HG02870 (cell line): ENCODE measurements at regions not wholly inside any gene's neighbourhood (a gene's known extent, or its start where the extent isn't known, plus 50 kb on each side); places are given as distances from the start of the nearest gene placed in this dataset.

ENCODE experiments used
- ATAC-seq: cut with Tn5 transposase; IDR thresholded peaks from one replicate; pipeline ENCODE4 v1.9.1; 2021; ENCODE audit warnings: mild to moderate bottlenecking, moderate library complexity; ENCODE audit not compliant: unreplicated experiment

DNA sequence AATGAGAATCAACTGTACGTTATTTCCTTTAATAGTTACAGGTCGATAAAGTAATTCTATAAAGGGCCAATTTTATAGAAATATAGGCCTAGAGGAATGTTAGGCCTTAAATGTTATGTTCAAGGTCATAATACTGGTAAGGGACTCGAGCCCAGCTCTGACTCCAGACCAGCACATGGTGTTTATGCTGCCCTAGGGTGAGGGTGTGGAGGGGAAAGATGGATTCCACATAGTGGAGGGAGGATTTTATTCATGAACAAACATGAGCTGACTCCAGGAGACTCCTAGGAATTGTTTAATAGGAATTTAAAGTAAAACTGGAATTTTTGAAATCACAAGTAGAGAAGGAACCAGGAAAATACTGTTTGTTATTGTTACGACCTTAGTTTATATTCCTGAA, 139.9 kb downstream of the LACC1 start:
- no peak for ATAC-seq

GRCh38 chr13:44021422-44021821, 141.7 kb downstream of the LACC1 start:
- ATAC-seq = no peak

GRCh38 chr13:44022196-44022595, 142.5 kb downstream of the LACC1 start:
- no peak for ATAC-seq

DNA sequence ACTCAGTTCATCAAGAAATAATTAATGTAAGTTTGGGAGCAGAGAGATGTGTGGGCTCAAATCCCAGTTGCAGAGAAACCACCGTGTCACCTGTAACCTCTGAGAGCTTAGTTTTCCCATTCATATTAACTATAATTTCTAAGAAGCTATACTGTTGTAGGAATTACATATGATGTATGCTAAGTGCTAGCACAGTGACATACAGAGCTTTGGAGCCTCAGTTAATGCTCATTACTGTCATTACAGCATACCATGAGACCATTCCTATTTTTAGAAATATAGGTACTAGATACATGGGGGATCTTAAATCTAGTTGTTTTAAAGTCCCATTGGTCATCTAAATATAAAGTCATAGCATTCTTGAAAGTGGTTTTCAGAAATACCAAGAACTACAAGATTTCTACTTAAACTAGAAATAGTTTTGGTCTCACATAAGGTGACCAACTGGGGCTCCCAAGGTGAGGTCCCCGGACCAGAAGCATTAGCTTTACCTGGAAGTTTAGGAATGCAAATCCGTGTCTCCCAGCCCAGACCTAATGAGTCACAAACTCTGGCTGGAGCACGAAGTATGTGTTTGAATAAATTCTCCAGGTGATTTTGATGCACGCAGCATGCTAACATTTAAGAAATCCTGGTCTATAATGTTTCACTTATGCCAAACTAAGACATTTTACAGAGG, 144.6 kb downstream of the LACC1 start:
- no peak for ATAC-seq

- no peak for ATAC-seq
Measured at GRCh38 chr13:44024846-44025195, 145.1 kb downstream of the LACC1 start.

GRCh38 chr13:44026194-44026593, 146.5 kb downstream of the LACC1 start:
- ATAC-seq = no peak

DNA sequence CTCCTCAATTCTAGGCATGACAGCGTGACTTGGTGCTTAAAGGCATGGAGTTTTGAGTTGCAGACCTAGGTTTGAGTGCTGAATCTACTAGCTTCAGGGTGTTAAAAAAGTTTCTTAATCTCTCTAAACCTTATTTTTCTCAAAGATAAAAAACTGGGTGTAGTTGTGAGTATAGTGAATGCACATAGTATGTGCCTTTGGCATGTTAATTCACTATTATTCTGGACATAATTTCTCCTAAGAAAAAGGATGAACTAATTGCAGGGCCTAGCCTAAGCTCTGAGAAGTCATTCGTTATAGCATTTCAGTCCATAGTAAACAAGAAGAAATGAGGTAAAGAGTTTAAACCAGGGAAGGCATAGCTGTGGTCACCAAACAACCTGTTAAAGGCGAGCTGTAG, 149.0 kb downstream of the LACC1 start:
- no peak for ATAC-seq

- ATAC-seq = no peak
Measured at GRCh38 chr13:44030615-44031014, 150.9 kb downstream of the LACC1 start.

- ATAC-seq = no peak
Measured at GRCh38 chr13:44031555-44031954, 151.9 kb downstream of the LACC1 start.

GRCh38 chr13:44032802-44033201, 153.1 kb downstream of the LACC1 start:
- ATAC-seq = no peak

- ATAC-seq = no peak
Measured at GRCh38 chr13:44035400-44035799, 155.7 kb downstream of the LACC1 start.

DNA sequence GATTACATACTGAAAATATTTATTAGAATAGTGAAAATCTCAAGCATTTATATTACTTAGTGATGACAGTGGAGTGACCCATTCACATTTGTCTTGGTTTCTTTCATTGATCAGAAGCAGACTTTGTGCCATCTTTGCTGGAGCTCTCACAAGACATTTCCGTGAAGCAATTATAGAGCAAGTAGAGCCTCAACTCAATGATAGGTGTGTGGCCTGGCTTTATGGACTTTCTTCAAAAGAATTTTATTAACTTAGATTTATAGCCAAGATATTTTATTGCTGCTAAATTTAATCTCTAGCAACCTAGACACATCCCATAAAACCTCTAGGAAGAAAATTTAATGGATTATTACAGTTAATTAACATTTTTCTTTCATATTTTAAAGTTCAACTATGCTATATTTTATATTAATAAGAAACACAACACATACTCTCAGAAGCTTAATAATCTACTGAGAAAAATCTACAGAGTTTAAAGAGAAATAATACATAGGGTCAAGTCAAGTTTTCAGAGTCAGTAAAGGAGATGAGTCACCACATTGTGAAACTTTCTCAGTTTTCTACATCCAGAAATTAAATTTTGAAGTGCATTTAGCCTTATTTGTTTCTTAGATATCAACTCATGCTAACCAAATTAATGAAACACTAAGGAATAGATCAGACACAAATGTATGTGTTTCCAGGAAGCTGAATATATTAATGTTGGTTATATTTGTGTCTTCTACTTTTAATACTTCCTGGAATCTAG, 160.5 kb downstream of the LACC1 start:
- ATAC-seq = no peak

- no peak for ATAC-seq
Measured at GRCh38 chr13:44040818-44041100, 161.1 kb downstream of the LACC1 start.

DNA sequence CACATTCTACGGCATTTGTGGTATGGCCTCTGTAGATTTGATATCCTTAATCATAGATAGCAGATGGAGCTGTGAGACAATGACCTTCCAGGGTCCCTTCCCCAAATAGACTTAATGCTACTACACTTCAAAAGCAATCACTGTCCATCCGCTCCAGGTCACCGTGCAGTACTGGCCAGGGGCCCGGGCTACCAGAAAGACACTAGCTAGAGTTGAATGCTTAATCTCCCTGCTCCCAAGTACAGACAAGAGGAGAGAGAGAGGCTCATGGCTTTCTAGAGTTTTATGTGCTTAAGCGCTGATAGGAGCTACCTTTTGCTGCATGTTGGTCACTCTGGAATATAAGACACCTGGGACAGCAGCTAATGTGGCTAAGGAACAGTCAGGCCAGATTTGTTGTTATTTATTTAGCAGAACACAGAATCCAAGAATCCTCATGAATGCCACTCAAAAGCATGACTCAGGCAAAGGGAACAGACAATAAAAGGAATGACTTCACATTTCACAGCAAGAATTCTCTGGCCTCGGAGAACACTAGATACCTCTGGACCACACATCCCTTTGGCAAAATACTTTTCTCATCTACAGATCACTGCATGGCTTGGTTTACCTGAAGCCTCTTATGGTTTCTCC, 165.0 kb downstream of the LACC1 start:
- no peak for ATAC-seq

GRCh38 chr13:44045180-44045562, 165.5 kb downstream of the LACC1 start:
- ATAC-seq = no peak

GRCh38 chr13:44046428-44046827, 166.7 kb downstream of the LACC1 start:
- ATAC-seq = no peak

- ATAC-seq = no peak
Measured at GRCh38 chr13:44048326-44048725, 168.6 kb downstream of the LACC1 start.

GRCh38 chr13:44049081-44049945, 169.6 kb downstream of the LACC1 start:
- ATAC-seq = no peak

DNA sequence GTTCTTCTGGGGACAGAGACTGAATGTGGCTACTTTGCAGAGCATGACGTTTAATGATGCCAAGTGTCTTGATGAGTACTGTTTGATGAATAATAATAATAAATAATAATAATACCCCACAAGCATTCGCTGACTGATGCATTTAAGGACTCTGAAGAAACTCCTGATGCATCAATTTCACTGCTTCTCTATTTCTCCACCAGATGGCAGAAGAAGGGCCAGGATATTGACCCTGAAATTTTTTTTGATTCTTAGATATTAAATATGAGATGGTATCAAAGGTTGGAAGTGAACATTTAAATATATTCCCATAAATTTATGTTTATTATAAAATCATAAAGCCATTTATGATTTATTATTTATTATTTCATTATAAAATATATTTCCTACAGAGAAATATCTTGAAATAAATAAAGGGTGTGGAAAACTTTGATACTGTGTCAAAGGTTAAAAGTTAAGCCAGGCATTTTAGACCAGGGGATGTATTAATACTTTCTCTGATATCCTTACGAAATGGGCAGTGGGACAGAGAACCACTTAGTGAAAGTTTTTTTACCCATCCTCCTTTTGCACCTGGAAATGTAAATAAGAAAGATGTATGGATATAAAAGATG, 170.9 kb downstream of the LACC1 start:
- no peak for ATAC-seq

- ATAC-seq = no peak
Measured at GRCh38 chr13:44051405-44051804, 171.7 kb downstream of the LACC1 start.
